Mesothelial cell of epicardium (in vitro differentiated cells): ENCODE measurements at regions not wholly inside any gene's neighbourhood (a gene's known extent, or its start where the extent isn't known, plus 50 kb on each side); places are given as distances from the start of the nearest gene placed in this dataset.

Experiments
- DNase-seq, 2 experiments: peaks; one replicate each; pipeline ENCODE4 v3.0.0; 2021; ENCODE audit warnings: low spot score in 2 of 2; ENCODE audit not compliant: unreplicated experiment in 2 of 2
- H3K27ac Mint-ChIP-seq: 2 replicates; pipeline ENCODE4 v1.8.0; 2021; ENCODE audit warnings: mixed read lengths
- H3K27me3 Mint-ChIP-seq: 2 replicates; pipeline ENCODE4 v1.8.0; 2021; ENCODE audit warnings: low read depth, mixed read lengths
- H3K36me3 Mint-ChIP-seq: 2 replicates; pipeline ENCODE4 v1.8.0; 2021; ENCODE audit warnings: mixed read lengths
- H3K4me1 Mint-ChIP-seq: 2 replicates; pipeline ENCODE4 v1.8.0; 2021; ENCODE audit warnings: mixed read lengths
- H3K4me3 Mint-ChIP-seq: 2 replicates; pipeline ENCODE4 v1.8.0; 2021; ENCODE audit warnings: mild to moderate bottlenecking, moderate library complexity, mixed read lengths
- H3K9me3 Mint-ChIP-seq: 2 replicates; pipeline ENCODE4 v1.8.0; 2021; ENCODE audit warnings: mixed read lengths
- TF ChIP-seq, protein P1 (sequence below): fragments of 200-600 bp; sonication (generic); IDR thresholded peaks from one replicate; pipeline ENCODE4 v1.5.0; 2021; ENCODE audit warnings: antibody characterized with exemption; ENCODE audit not compliant: unreplicated experiment

DNA sequence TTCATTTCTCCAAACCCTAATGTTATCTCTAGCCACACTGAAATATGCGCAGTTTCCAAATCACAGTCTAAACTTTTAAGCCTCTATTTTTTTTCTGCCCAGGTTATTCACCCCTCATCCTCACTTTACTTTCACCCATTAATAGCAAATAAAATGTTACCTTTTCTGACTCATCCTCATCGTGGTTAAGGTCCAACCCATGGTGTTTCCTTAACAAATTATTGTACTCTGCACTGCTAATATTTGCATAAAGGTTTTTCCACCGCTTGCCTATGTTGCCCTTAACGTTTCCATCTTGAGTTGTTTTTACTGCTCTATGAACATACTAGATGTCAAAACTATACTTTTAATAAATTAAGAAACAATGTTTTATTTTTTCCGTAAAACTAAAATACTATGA, 780.9 kb upstream of the KLHL1 start:
- H3K36me3 Mint-ChIP-seq: no peaks in the 10 kb centered on the region
- H3K27ac Mint-ChIP-seq: no peak overlapping the region
- no peaks in the 10 kb centered on the region for H3K4me1 Mint-ChIP-seq
- no peak for DNase-seq
- peaks cover 24% of the 10 kb centered on the region for H3K9me3 Mint-ChIP-seq
- H3K27me3 Mint-ChIP-seq: no peaks in the 10 kb centered on the region
- TF ChIP-seq, protein P1, sequence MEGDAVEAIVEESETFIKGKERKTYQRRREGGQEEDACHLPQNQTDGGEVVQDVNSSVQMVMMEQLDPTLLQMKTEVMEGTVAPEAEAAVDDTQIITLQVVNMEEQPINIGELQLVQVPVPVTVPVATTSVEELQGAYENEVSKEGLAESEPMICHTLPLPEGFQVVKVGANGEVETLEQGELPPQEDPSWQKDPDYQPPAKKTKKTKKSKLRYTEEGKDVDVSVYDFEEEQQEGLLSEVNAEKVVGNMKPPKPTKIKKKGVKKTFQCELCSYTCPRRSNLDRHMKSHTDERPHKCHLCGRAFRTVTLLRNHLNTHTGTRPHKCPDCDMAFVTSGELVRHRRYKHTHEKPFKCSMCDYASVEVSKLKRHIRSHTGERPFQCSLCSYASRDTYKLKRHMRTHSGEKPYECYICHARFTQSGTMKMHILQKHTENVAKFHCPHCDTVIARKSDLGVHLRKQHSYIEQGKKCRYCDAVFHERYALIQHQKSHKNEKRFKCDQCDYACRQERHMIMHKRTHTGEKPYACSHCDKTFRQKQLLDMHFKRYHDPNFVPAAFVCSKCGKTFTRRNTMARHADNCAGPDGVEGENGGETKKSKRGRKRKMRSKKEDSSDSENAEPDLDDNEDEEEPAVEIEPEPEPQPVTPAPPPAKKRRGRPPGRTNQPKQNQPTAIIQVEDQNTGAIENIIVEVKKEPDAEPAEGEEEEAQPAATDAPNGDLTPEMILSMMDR: no peak
- no peak overlapping the region for H3K4me3 Mint-ChIP-seq

DNA sequence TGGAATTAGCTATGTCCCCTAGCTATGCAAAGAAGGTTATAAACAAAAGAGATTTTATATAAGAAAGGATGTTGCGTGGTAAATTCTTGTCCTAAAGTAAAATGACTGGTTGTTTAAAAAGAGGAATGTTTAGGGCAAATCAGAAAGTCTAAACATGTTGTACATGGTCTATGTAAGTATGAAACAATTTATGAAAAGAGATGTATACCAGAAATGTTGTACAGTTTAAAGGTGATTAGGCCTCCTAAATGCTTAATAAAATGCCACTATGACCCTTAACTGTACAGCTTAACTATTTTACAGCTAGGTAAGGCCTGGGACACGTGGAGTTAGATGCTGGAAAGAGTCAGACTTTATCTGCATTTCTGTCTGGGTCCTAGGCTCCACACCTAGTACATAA, 775.9 kb upstream of the KLHL1 start:
- Mint-ChIP-seq H3K27me3 (no peaks in the 10 kb centered on the region), H3K9me3 (peaks cover 36% of the 10 kb centered on the region), H3K27ac (no peak overlapping the region), H3K4me3 (no peak overlapping the region), H3K4me1 (no peaks in the 10 kb centered on the region), H3K36me3 (no peaks in the 10 kb centered on the region)
- TF ChIP-seq, protein P1: no peak
- DNase-seq: no peak

DNA sequence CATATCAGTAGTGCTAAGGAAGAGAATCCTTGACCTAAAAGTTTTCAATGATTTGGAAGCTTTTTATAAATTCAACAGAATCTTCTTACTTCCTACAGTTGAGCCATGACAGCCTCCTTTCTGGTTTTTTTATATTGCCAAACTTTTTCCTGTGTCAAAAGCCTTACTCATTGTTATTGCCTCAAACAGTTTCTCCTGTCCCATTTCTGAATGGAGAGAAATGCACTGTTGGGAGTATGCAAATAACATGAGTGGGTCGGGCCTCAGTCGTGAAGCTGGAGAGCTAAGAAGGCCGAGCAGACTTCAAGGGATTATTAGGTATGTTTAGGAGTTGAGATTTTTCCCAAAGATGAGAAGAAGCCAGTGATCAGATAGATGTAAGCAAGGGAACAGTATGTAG, 766.4 kb upstream of the KLHL1 start:
- H3K27me3 Mint-ChIP-seq: no peaks in the 10 kb centered on the region
- no peak for DNase-seq
- no peak overlapping the region for H3K27ac Mint-ChIP-seq
- no peak overlapping the region for H3K4me3 Mint-ChIP-seq
- TF ChIP-seq, protein P1: no peak
- peaks cover 3% of the 10 kb centered on the region for H3K9me3 Mint-ChIP-seq
- H3K36me3 Mint-ChIP-seq: no peaks in the 10 kb centered on the region
- no peaks in the 10 kb centered on the region for H3K4me1 Mint-ChIP-seq

DNA sequence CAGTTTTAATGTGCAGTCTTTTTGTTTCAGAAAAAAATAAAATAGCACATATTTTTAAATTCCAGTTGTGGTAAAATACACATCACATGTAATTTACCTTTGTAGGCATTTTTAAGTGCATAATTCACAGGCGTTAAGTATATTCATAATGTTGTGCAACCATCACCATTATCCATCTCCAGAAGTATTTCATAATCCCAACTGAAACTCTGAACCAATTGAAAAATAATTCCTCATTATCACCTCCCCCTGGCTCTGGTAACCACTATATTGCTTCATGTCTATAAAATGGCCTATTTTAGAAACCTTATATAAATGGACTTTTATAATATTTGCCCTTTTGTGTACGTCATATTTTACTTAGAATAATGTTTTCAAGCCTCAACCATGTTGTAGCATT, 756.5 kb upstream of the KLHL1 start:
- TF ChIP-seq, protein P1: no peak
- no peak for DNase-seq
- Mint-ChIP-seq H3K4me1 (no peaks in the 10 kb centered on the region), H3K36me3 (no peaks in the 10 kb centered on the region), H3K4me3 (no peak overlapping the region), H3K27ac (no peak overlapping the region), H3K27me3 (no peaks in the 10 kb centered on the region), H3K9me3 (peaks cover 9% of the 10 kb centered on the region)

DNA sequence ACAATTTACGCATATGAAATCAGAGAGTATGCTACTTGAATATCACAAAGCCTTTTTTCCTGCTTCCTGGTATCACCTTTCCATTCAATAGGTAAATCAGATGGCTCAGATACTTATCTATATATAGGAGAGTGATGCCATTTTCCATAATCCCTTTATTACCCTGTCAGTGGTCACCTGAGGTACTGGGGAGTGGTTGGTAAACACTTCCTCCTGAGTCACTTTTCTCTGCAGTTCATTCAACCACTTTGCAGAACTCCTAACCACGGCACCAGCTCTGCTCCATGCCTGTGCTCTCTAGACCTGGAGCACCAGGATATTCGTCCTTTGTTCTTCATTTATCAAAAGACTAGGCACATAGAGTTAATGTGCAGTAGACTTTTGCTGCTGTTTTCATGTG, 748.5 kb upstream of the KLHL1 start:
- Mint-ChIP-seq H3K4me3 (no peak overlapping the region), H3K4me1 (peaks cover 2% of the 10 kb centered on the region)

DNA sequence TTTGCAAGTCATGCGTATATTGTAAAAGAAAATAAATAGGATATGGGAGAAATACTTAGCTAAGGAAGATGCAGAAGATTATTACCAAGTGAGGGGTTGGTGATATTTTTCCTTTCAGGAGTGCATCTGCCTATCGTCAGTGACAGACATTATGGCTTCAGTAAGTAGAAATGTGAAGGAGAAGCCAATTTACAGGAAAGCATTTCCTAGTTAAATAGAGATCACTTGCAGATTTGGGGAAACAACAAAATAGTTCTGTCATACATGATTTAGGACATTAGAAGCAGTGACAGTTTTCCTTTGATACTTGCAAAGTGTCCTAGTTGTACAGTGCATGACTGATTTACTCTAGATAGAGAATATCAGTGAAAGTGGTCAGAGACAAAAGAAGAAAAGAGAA, 747.8 kb upstream of the KLHL1 start:
- H3K4me1 Mint-ChIP-seq: peaks cover 2% of the 10 kb centered on the region
- no peak overlapping the region for H3K27ac Mint-ChIP-seq
- H3K9me3 Mint-ChIP-seq: peaks cover 4% of the 10 kb centered on the region
- H3K4me3 Mint-ChIP-seq: no peak overlapping the region
- DNase-seq: no peak
- TF ChIP-seq, protein P1: no peak
- no peaks in the 10 kb centered on the region for H3K36me3 Mint-ChIP-seq
- no peaks in the 10 kb centered on the region for H3K27me3 Mint-ChIP-seq

More for the DNA sequence above, 748.5 kb upstream of the KLHL1 start:
- Mint-ChIP-seq H3K27me3 (no peaks in the 10 kb centered on the region), H3K27ac (no peak overlapping the region), H3K36me3 (no peaks in the 10 kb centered on the region), H3K9me3 (peaks cover 9% of the 10 kb centered on the region)
- TF ChIP-seq, protein P1: no peak
- DNase-seq: no peak
